Activated CD8-positive, alpha-beta memory T cell treated with anti-CD3 and anti-CD28 coated beads, Interleukin-2, amount 10 ng/mL, durations not matched to agents 7 days and 5 days (primary cell): ENCODE measurements at regions not wholly inside any gene's neighbourhood (a gene's known extent, or its start where the extent isn't known, plus 50 kb on each side); places are given as distances from the start of the nearest gene placed in this dataset.

ENCODE experiments used
- ATAC-seq: fragments of 150-1000 bp; cut with Tn5 transposase; one replicate; pipeline ENCODE4 v1.10.0; 2021; ENCODE audit warnings: moderate library complexity
- CTCF ChIA-PET: fragments of 350-600 bp; sonication (Branson Sonifier 250); formaldehyde crosslinking; loops from one replicate; lab custom pipeline; 2021; ENCODE audit warnings: antibody characterized with exemption; lab: Charles Lee
- DNase-seq: peaks from one replicate; pipeline ENCODE4 v3.0.0-alpha.2; 2020
- H3K27ac Mint-ChIP-seq: one replicate; pipeline ENCODE4 v1.8.0; 2021; ENCODE audit warnings: mild to moderate bottlenecking, mixed read lengths
- H3K27me3 Mint-ChIP-seq: one replicate; pipeline ENCODE4 v1.8.0; 2021; ENCODE audit warnings: mixed read lengths
- H3K36me3 Mint-ChIP-seq: one replicate; pipeline ENCODE4 v1.8.0; 2021; ENCODE audit warnings: mild to moderate bottlenecking, mixed read lengths
- H3K4me1 Mint-ChIP-seq: one replicate; pipeline ENCODE4 v1.8.0; 2021; ENCODE audit warnings: mixed read lengths
- H3K4me3 Mint-ChIP-seq: one replicate; pipeline ENCODE4 v1.8.0; 2021; ENCODE audit warnings: mild to moderate bottlenecking, moderate library complexity, mixed read lengths
- H3K9me3 Mint-ChIP-seq: one replicate; pipeline ENCODE4 v1.8.0; 2022; ENCODE audit warnings: low read depth, mixed read lengths

GRCh38 chr5:89208392-89208791 is 325.4 kb upstream of the MEF2C start:
- ATAC-seq, result no peak
- Mint-ChIP-seq H3K27me3 (no peaks in the 10 kb centered on the region), H3K4me1 (no peaks in the 10 kb centered on the region), H3K4me3 (no peak overlapping the region), H3K36me3 (no peaks in the 10 kb centered on the region), H3K27ac (no peak overlapping the region), H3K9me3 (no peaks in the 10 kb centered on the region)
- no peak for DNase-seq
- CTCF ChIA-PET, result no interaction called here

GRCh38 chr5:89204756-89205155 is 321.8 kb upstream of the MEF2C start:
- DNase-seq (no peak), ATAC-seq (no peak)
- CTCF ChIA-PET, result no interaction called here
- no peak overlapping the region for H3K4me3 Mint-ChIP-seq
- H3K4me1 Mint-ChIP-seq, result no peaks in the 10 kb centered on the region
- H3K27me3 Mint-ChIP-seq, result no peaks in the 10 kb centered on the region
- peaks cover under 1% of the 10 kb centered on the region for H3K9me3 Mint-ChIP-seq
- no peaks in the 10 kb centered on the region for H3K36me3 Mint-ChIP-seq
- H3K27ac Mint-ChIP-seq, result no peak overlapping the region

- DNase-seq (no peak), ATAC-seq (no peak)
- CTCF ChIA-PET, result no interaction called here
- Mint-ChIP-seq H3K27me3 (no peaks in the 10 kb centered on the region), H3K4me1 (no peaks in the 10 kb centered on the region), H3K36me3 (no peaks in the 10 kb centered on the region), H3K27ac (no peak overlapping the region), H3K4me3 (no peak overlapping the region), H3K9me3 (peaks cover 6% of the 10 kb centered on the region)
Observed at GRCh38 chr5:89203611-89204010, 320.6 kb upstream of the MEF2C start.

GRCh38 chr5:89200899-89201298 is 317.9 kb upstream of the MEF2C start:
- H3K27ac Mint-ChIP-seq, result no peak overlapping the region
- no peaks in the 10 kb centered on the region for H3K4me1 Mint-ChIP-seq
- H3K4me3 Mint-ChIP-seq, result no peak overlapping the region
- no peaks in the 10 kb centered on the region for H3K36me3 Mint-ChIP-seq
- H3K27me3 Mint-ChIP-seq, result no peaks in the 10 kb centered on the region
- DNase-seq (no peak), ATAC-seq (no peak)
- peaks cover 17% of the 10 kb centered on the region for H3K9me3 Mint-ChIP-seq
- CTCF ChIA-PET, result no interaction called here

- DNase-seq (no peak), ATAC-seq (no peak)
- Mint-ChIP-seq H3K27ac (no peak overlapping the region), H3K9me3 (peaks cover 17% of the 10 kb centered on the region), H3K27me3 (no peaks in the 10 kb centered on the region), H3K4me1 (no peaks in the 10 kb centered on the region), H3K36me3 (no peaks in the 10 kb centered on the region), H3K4me3 (no peak overlapping the region)
- CTCF ChIA-PET, result no interaction called here
Observed at GRCh38 chr5:89199306-89199705, 316.3 kb upstream of the MEF2C start.

GRCh38 chr5:89191374-89191773 is 308.4 kb upstream of the MEF2C start:
- Mint-ChIP-seq H3K4me3 (no peak overlapping the region), H3K27me3 (no peaks in the 10 kb centered on the region), H3K4me1 (no peaks in the 10 kb centered on the region), H3K27ac (no peak overlapping the region), H3K9me3 (no peaks in the 10 kb centered on the region), H3K36me3 (no peaks in the 10 kb centered on the region)
- ATAC-seq (no peak), DNase-seq (no peak)
- CTCF ChIA-PET, result no interaction called here

- H3K4me1 Mint-ChIP-seq, result no peaks in the 10 kb centered on the region
- H3K9me3 Mint-ChIP-seq, result no peaks in the 10 kb centered on the region
- no peak for ATAC-seq
- no peak overlapping the region for H3K27ac Mint-ChIP-seq
- no peak overlapping the region for H3K4me3 Mint-ChIP-seq
- CTCF ChIA-PET, result no interaction called here
- H3K27me3 Mint-ChIP-seq, result no peaks in the 10 kb centered on the region
- no peaks in the 10 kb centered on the region for H3K36me3 Mint-ChIP-seq
- no peak for DNase-seq
Observed at GRCh38 chr5:89190515-89191265, 307.7 kb upstream of the MEF2C start.

- no peaks in the 10 kb centered on the region for H3K36me3 Mint-ChIP-seq
- no peak for DNase-seq
- CTCF ChIA-PET, result no interaction called here
- no peaks in the 10 kb centered on the region for H3K4me1 Mint-ChIP-seq
- H3K9me3 Mint-ChIP-seq, result no peaks in the 10 kb centered on the region
- no peak for ATAC-seq
- no peak overlapping the region for H3K4me3 Mint-ChIP-seq
- no peak overlapping the region for H3K27ac Mint-ChIP-seq
- H3K27me3 Mint-ChIP-seq, result no peaks in the 10 kb centered on the region
Observed at GRCh38 chr5:89187883-89188465, 305.0 kb upstream of the MEF2C start.

- no peaks in the 10 kb centered on the region for H3K36me3 Mint-ChIP-seq
- CTCF ChIA-PET, result no interaction called here
- H3K9me3 Mint-ChIP-seq, result no peaks in the 10 kb centered on the region
- DNase-seq (no peak), ATAC-seq (no peak)
- H3K27ac Mint-ChIP-seq, result no peak overlapping the region
- H3K4me1 Mint-ChIP-seq, result no peaks in the 10 kb centered on the region
- H3K4me3 Mint-ChIP-seq, result no peak overlapping the region
- no peaks in the 10 kb centered on the region for H3K27me3 Mint-ChIP-seq
Observed at GRCh38 chr5:89187268-89187667, 304.3 kb upstream of the MEF2C start.

GRCh38 chr5:89181546-89181945 is 298.6 kb upstream of the MEF2C start:
- Mint-ChIP-seq H3K9me3 (no peaks in the 10 kb centered on the region), H3K27me3 (no peaks in the 10 kb centered on the region), H3K27ac (no peak overlapping the region), H3K4me1 (no peaks in the 10 kb centered on the region), H3K36me3 (no peaks in the 10 kb centered on the region), H3K4me3 (no peak overlapping the region)
- no peak for ATAC-seq
- CTCF ChIA-PET, result no interaction called here
- no peak for DNase-seq

GRCh38 chr5:89179731-89180130 is 296.7 kb upstream of the MEF2C start:
- CTCF ChIA-PET, result no interaction called here
- Mint-ChIP-seq H3K27ac (no peak overlapping the region), H3K9me3 (peaks cover 2% of the 10 kb centered on the region), H3K36me3 (no peaks in the 10 kb centered on the region), H3K4me3 (no peak overlapping the region), H3K4me1 (no peaks in the 10 kb centered on the region), H3K27me3 (no peaks in the 10 kb centered on the region)
- DNase-seq (no peak), ATAC-seq (no peak)

- H3K4me1 Mint-ChIP-seq, result no peaks in the 10 kb centered on the region
- no peak overlapping the region for H3K27ac Mint-ChIP-seq
- CTCF ChIA-PET, result no interaction called here
- H3K36me3 Mint-ChIP-seq, result no peaks in the 10 kb centered on the region
- H3K27me3 Mint-ChIP-seq, result no peaks in the 10 kb centered on the region
- no peak for ATAC-seq
- no peak overlapping the region for H3K4me3 Mint-ChIP-seq
- peaks cover 2% of the 10 kb centered on the region for H3K9me3 Mint-ChIP-seq
- no peak for DNase-seq
Observed at GRCh38 chr5:89178541-89178940, 295.6 kb upstream of the MEF2C start.

- no peaks in the 10 kb centered on the region for H3K36me3 Mint-ChIP-seq
- no peak for ATAC-seq
- no peaks in the 10 kb centered on the region for H3K4me1 Mint-ChIP-seq
- DNase-seq, result no peak
- no peak overlapping the region for H3K4me3 Mint-ChIP-seq
- peaks cover 7% of the 10 kb centered on the region for H3K9me3 Mint-ChIP-seq
- H3K27me3 Mint-ChIP-seq, result no peaks in the 10 kb centered on the region
- CTCF ChIA-PET, result no interaction called here
- no peak overlapping the region for H3K27ac Mint-ChIP-seq
Observed at GRCh38 chr5:89173528-89173927, 290.5 kb upstream of the MEF2C start.

- no peak for ATAC-seq
- Mint-ChIP-seq H3K4me3 (no peak overlapping the region), H3K4me1 (no peaks in the 10 kb centered on the region), H3K27ac (no peak overlapping the region), H3K27me3 (no peaks in the 10 kb centered on the region), H3K36me3 (no peaks in the 10 kb centered on the region), H3K9me3 (peaks cover 5% of the 10 kb centered on the region)
- DNase-seq, result no peak
- CTCF ChIA-PET, result no interaction called here
Observed at GRCh38 chr5:89168766-89169165, 285.8 kb upstream of the MEF2C start.
